Transverse colon (tissue), 4 donors: ENCODE measurements at regions not wholly inside any gene's neighbourhood (a gene's known extent, or its start where the extent isn't known, plus 50 kb on each side); places are given as distances from the start of the nearest gene placed in this dataset.

Experiments used
- EP300 ChIP-seq: sonication (generic); formaldehyde crosslinking; IDR thresholded peaks from one replicate; pipeline ENCODE4 v1.6.1; 2017; ENCODE audit warnings: antibody characterized with exemption, low read depth
- POLR2AphosphoS5 ChIP-seq, 3 donors: sonication (generic); formaldehyde crosslinking; IDR thresholded peaks; one replicate each; pipeline ENCODE4 v1.6.1; 2016; ENCODE audit warnings: antibody characterized with exemption in 3 of 3
- TF ChIP-seq, protein P1 (sequence below), 5 experiments: fragments of 200-600 bp in 3 of 5; fragments of 450-650 bp in 2 of 5; sonication (generic) in 3 of 5; IDR thresholded peaks; 1 replicate in 2 of 5; 2 replicates in 3 of 5; pipeline ENCODE4 v1.5.1; 2016 to 2017; ENCODE audit warnings: antibody characterized with exemption in 5 of 5, inconsistent platforms in 3 of 5, mild to moderate bottlenecking in 2 of 5, moderate library complexity in 1 of 5

DNA sequence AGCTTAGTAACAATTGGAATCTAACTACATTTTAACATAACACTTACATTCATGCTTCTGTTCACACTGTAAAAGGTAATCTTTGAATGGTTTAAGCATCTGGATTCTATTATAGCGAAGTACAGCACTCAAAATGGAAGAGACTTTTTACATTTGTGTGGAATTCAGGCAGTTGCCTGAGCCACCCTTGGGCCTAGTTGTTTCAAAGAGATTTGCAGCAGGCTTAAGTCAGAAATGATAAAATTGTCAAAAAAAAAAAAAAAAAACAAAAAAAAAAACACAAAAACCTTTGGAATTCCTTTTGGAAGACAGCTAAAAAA, 199.9 kb downstream of the LYPLAL1 start:
- TF ChIP-seq, protein P1, sequence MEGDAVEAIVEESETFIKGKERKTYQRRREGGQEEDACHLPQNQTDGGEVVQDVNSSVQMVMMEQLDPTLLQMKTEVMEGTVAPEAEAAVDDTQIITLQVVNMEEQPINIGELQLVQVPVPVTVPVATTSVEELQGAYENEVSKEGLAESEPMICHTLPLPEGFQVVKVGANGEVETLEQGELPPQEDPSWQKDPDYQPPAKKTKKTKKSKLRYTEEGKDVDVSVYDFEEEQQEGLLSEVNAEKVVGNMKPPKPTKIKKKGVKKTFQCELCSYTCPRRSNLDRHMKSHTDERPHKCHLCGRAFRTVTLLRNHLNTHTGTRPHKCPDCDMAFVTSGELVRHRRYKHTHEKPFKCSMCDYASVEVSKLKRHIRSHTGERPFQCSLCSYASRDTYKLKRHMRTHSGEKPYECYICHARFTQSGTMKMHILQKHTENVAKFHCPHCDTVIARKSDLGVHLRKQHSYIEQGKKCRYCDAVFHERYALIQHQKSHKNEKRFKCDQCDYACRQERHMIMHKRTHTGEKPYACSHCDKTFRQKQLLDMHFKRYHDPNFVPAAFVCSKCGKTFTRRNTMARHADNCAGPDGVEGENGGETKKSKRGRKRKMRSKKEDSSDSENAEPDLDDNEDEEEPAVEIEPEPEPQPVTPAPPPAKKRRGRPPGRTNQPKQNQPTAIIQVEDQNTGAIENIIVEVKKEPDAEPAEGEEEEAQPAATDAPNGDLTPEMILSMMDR (IDR thresholded peaks at IDR 0.05) = no peak
- no peak for TF ChIP-seq EP300
- no peak for TF ChIP-seq POLR2AphosphoS5 (IDR thresholded peaks at IDR 0.05)
